ENCODE measurements at regions not wholly inside any gene's neighbourhood (a gene's known extent, or its start where the extent isn't known, plus 50 kb on each side); places are given as distances from the start of the nearest gene placed in this dataset.

- TF ChIP-seq CTCF (conservative IDR thresholded peaks at IDR 0.05; ENCODE audit: low read length) (no peak), EZH2phosphoT487 (IDR thresholded peaks at IDR 0.05; ENCODE audit: borderline replicate concordance, low read depth, low read length) (no peak)
Measured at GRCh38 chr13:44224450-44225149, 149.0 kb upstream of the SERP2 start.

All from OCI-LY7 (cell line).